ENCODE measurements at regions not wholly inside any gene's neighbourhood (a gene's known extent, or its start where the extent isn't known, plus 50 kb on each side); places are given as distances from the start of the nearest gene placed in this dataset.

DNA sequence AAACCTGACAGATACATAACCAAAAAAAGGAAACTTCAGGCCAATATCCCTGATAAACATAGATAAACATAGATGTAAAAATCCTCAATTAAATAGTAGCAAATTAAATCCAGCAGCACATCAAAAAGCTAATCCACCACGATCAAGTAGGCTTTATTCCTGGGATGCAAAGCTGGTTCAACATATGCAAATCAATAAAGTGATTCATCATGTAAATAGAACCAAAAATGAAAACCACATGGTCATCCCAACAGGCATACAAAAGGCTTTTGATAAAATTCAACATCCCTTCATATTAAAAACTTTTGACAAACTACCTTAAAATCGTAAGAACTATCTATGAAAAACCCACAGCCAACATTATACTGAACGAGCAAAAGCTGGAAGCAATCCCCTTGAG, 882.2 kb downstream of the NTRK3 start:
- H4K5ac ChIP-seq (ENCODE audit: low read length): no peak overlapping the region
- no peak overlapping the region for H3K4ac ChIP-seq (ENCODE audit: low read depth, low read length)
- no peaks in the 10 kb centered on the region for H3K36me3 ChIP-seq (ENCODE audit: control insufficient read depth, insufficient read depth, low read length)
- no peak overlapping the region for H3K56ac ChIP-seq (ENCODE audit: low read length)
- no peak overlapping the region for H3K18ac ChIP-seq (ENCODE audit: low read length)
- no peak overlapping the region for H3K4me3 ChIP-seq (ENCODE audit: low read length)
- WGBS (ENCODE audit: extremely low coverage, insufficient coverage, low lambda C conversion rate): no CpG with 5 or more reads among the region's 3 CpGs
- H3K27ac ChIP-seq (ENCODE audit: low read depth, low read length): no peak overlapping the region
- no peaks in the 10 kb centered on the region for H3K79me1 ChIP-seq (ENCODE audit: low read length)
- H3K23ac ChIP-seq (ENCODE audit: low read length): no peak overlapping the region
- no peak overlapping the region for H4K8ac ChIP-seq (ENCODE audit: low read depth, low read length)
- no peak for DNase-seq
- H2BK120ac ChIP-seq (ENCODE audit: low read depth, low read length): no peak overlapping the region
- H3K27me3 ChIP-seq (ENCODE audit: insufficient read depth, low read length, poor library complexity): no peaks in the 10 kb centered on the region
- no peaks in the 10 kb centered on the region for H3K79me2 ChIP-seq (ENCODE audit: control insufficient read depth, insufficient read depth, low read length)
- H2BK15ac ChIP-seq (replicated peaks; ENCODE audit: low read depth): no peak overlapping the region
- no peaks in the 10 kb centered on the region for H3K4me1 ChIP-seq (ENCODE audit: control insufficient read depth, low read depth, low read length)
- no peak overlapping the region for H3K4me2 ChIP-seq (ENCODE audit: low read length)
- no peak overlapping the region for H2AK5ac ChIP-seq (ENCODE audit: low read length)
- no peak overlapping the region for H3K9ac ChIP-seq (ENCODE audit: low read length)
- no peak overlapping the region for H2BK5ac ChIP-seq (ENCODE audit: low read length)

DNA sequence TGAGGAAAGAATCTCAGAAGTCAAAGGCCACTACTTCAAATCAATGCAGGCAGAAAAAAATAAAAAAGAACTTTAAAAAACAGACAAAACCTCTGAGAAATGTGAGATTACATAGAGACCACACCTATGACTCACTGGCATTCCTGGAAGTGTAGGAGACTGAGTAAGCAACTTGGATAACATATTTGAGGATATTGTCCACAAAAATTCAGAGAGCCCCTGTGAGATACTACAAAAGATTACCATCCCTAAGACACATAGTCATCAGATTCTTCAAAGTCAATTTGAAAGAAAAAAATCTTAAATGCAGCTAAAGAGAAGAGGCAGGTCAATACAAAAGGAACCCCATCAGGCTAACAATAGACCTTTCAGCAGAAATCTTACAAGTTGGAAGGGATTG, 887.3 kb downstream of the NTRK3 start:
- no peaks in the 10 kb centered on the region for H3K36me3 ChIP-seq (ENCODE audit: control insufficient read depth, insufficient read depth, low read length)
- H2BK15ac ChIP-seq (replicated peaks; ENCODE audit: low read depth): no peak overlapping the region
- no peak overlapping the region for H3K27ac ChIP-seq (ENCODE audit: low read depth, low read length)
- H3K4ac ChIP-seq (ENCODE audit: low read depth, low read length): no peak overlapping the region
- H3K27me3 ChIP-seq (ENCODE audit: insufficient read depth, low read length, poor library complexity): no peaks in the 10 kb centered on the region
- H3K4me1 ChIP-seq (ENCODE audit: control insufficient read depth, low read depth, low read length): no peaks in the 10 kb centered on the region
- H3K79me1 ChIP-seq (ENCODE audit: low read length): no peaks in the 10 kb centered on the region
- H3K56ac ChIP-seq (ENCODE audit: low read length): no peak overlapping the region
- peak; percentile 81 for DNase-seq
- no peak overlapping the region for H3K4me2 ChIP-seq (ENCODE audit: low read length)
- no peak overlapping the region for H4K8ac ChIP-seq (ENCODE audit: low read depth, low read length)
- no peak overlapping the region for H2BK5ac ChIP-seq (ENCODE audit: low read length)
- H3K79me2 ChIP-seq (ENCODE audit: control insufficient read depth, insufficient read depth, low read length): no peaks in the 10 kb centered on the region
- H2BK120ac ChIP-seq (ENCODE audit: low read depth, low read length): no peak overlapping the region
- H3K9ac ChIP-seq (ENCODE audit: low read length): no peak overlapping the region
- H4K5ac ChIP-seq (ENCODE audit: low read length): no peak overlapping the region
- no peak overlapping the region for H3K23ac ChIP-seq (ENCODE audit: low read length)
- no peak overlapping the region for H2AK5ac ChIP-seq (ENCODE audit: low read length)
- no peak overlapping the region for H3K18ac ChIP-seq (ENCODE audit: low read length)
- no peak overlapping the region for H3K4me3 ChIP-seq (ENCODE audit: low read length)

DNA sequence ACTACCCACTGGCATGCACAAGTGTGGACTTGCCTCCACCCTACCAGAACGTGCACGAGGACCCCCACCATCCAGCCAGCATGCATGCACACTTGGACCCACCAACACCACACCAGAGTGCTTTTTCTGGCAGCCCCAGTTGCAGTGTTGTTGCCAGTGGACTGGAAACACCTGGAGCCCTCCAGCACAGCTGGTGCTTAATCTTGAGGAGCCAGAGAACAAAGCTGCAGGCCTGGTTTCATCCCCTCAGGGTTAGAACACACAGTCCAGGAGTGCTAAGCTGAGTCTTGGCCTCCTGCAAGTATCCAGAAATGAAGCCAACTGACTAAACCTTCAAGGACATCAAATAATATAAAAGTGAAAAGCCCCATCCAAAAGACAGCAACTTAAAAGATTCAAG, 888.0 kb downstream of the NTRK3 start:
- H3K9ac ChIP-seq (ENCODE audit: low read length): no peak overlapping the region
- no peak overlapping the region for H2BK5ac ChIP-seq (ENCODE audit: low read length)
- no peak overlapping the region for H3K4me2 ChIP-seq (ENCODE audit: low read length)
- no peak overlapping the region for H4K5ac ChIP-seq (ENCODE audit: low read length)
- no CpG with 5 or more reads among the region's 2 CpGs for WGBS (ENCODE audit: extremely low coverage, insufficient coverage, low lambda C conversion rate)
- no peak overlapping the region for H3K4ac ChIP-seq (ENCODE audit: low read depth, low read length)
- H3K27ac ChIP-seq (ENCODE audit: low read depth, low read length): no peak overlapping the region
- no peak overlapping the region for H2BK15ac ChIP-seq (replicated peaks; ENCODE audit: low read depth)
- no peaks in the 10 kb centered on the region for H3K79me1 ChIP-seq (ENCODE audit: low read length)
- no peak overlapping the region for H2BK120ac ChIP-seq (ENCODE audit: low read depth, low read length)
- no peaks in the 10 kb centered on the region for H3K36me3 ChIP-seq (ENCODE audit: control insufficient read depth, insufficient read depth, low read length)
- H3K4me1 ChIP-seq (ENCODE audit: control insufficient read depth, low read depth, low read length): no peaks in the 10 kb centered on the region
- H4K8ac ChIP-seq (ENCODE audit: low read depth, low read length): no peak overlapping the region
- H3K4me3 ChIP-seq (ENCODE audit: low read length): no peak overlapping the region
- H3K23ac ChIP-seq (ENCODE audit: low read length): no peak overlapping the region
- peak; percentile 2 for DNase-seq
- H3K18ac ChIP-seq (ENCODE audit: low read length): no peak overlapping the region
- H3K56ac ChIP-seq (ENCODE audit: low read length): peak overlapping the region; percentile 15
- no peaks in the 10 kb centered on the region for H3K27me3 ChIP-seq (ENCODE audit: insufficient read depth, low read length, poor library complexity)
- H3K79me2 ChIP-seq (ENCODE audit: control insufficient read depth, insufficient read depth, low read length): no peaks in the 10 kb centered on the region
- H2AK5ac ChIP-seq (ENCODE audit: low read length): no peak overlapping the region

DNA sequence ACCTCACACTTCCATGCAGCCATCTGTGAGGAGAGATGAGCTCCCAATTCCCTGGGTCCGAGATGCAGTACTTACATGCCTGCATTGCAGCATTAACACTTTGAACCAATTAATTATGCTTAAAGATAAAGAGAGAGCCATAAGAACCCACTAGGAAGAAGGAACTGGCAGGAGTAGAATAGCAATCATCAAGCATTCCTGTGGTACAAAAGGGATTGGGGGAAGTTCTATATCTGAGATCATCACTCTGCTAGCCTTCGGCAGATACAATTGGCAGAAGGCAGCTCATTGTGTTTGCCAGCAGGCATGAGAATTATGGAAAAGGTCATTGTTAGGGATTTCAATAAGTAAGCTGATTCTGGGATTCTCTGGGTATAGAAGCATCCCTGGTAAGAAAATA, 891.4 kb downstream of the NTRK3 start:
- Histone ChIP-seq H2BK120ac (ENCODE audit: low read depth, low read length) (no peak overlapping the region), H2BK5ac (ENCODE audit: low read length) (no peak overlapping the region), H4K5ac (ENCODE audit: low read length) (no peak overlapping the region), H3K36me3 (ENCODE audit: control insufficient read depth, insufficient read depth, low read length) (no peaks in the 10 kb centered on the region), H3K4me3 (ENCODE audit: low read length) (no peak overlapping the region), H3K4ac (ENCODE audit: low read depth, low read length) (no peak overlapping the region), H3K18ac (ENCODE audit: low read length) (no peak overlapping the region), H3K4me1 (ENCODE audit: control insufficient read depth, low read depth, low read length) (no peaks in the 10 kb centered on the region), H3K79me2 (ENCODE audit: control insufficient read depth, insufficient read depth, low read length) (no peaks in the 10 kb centered on the region), H3K23ac (ENCODE audit: low read length) (no peak overlapping the region), H3K79me1 (ENCODE audit: low read length) (no peaks in the 10 kb centered on the region), H2BK15ac (replicated peaks; ENCODE audit: low read depth) (no peak overlapping the region), H3K27ac (ENCODE audit: low read depth, low read length) (no peak overlapping the region), H3K4me2 (ENCODE audit: low read length) (no peak overlapping the region), H3K56ac (ENCODE audit: low read length) (no peak overlapping the region), H4K8ac (ENCODE audit: low read depth, low read length) (no peak overlapping the region), H3K27me3 (ENCODE audit: insufficient read depth, low read length, poor library complexity) (no peaks in the 10 kb centered on the region), H3K9ac (ENCODE audit: low read length) (no peak overlapping the region), H2AK5ac (ENCODE audit: low read length) (no peak overlapping the region)
- peak; percentile 82 for DNase-seq
- no CpG with 5 or more reads among the region's 2 CpGs for WGBS (ENCODE audit: extremely low coverage, insufficient coverage, low lambda C conversion rate)

DNA sequence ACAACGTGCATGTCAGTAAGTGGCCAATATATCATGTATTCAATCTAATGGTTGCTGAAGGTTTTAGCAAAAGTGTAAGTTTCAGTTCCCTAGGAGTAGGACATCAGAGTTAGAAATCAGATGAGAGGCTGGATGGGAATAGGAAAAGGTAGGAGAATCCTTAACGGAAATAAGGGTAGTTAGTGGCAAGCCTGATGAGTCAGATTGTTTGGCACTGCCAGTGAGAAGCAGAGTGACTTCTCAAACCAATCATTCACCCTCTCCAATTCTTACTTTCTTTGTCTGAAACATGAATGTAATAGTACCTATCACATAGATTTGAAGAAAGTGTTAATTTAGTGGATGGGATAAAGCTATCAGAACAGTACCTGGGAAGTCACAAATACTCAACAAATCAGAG, 894.0 kb downstream of the NTRK3 start:
- no peak overlapping the region for H3K4me2 ChIP-seq (ENCODE audit: low read length)
- H3K4me3 ChIP-seq (ENCODE audit: low read length): no peak overlapping the region
- H3K18ac ChIP-seq (ENCODE audit: low read length): no peak overlapping the region
- H2BK15ac ChIP-seq (replicated peaks; ENCODE audit: low read depth): no peak overlapping the region
- no peaks in the 10 kb centered on the region for H3K79me2 ChIP-seq (ENCODE audit: control insufficient read depth, insufficient read depth, low read length)
- H3K9ac ChIP-seq (ENCODE audit: low read length): no peak overlapping the region
- H3K4me1 ChIP-seq (ENCODE audit: control insufficient read depth, low read depth, low read length): no peaks in the 10 kb centered on the region
- H3K56ac ChIP-seq (ENCODE audit: low read length): no peak overlapping the region
- no peaks in the 10 kb centered on the region for H3K79me1 ChIP-seq (ENCODE audit: low read length)
- H3K4ac ChIP-seq (ENCODE audit: low read depth, low read length): no peak overlapping the region
- no peak overlapping the region for H2BK5ac ChIP-seq (ENCODE audit: low read length)
- no CpG with 5 or more reads among the region's 2 CpGs for WGBS (ENCODE audit: extremely low coverage, insufficient coverage, low lambda C conversion rate)
- no peak overlapping the region for H4K8ac ChIP-seq (ENCODE audit: low read depth, low read length)
- no peak overlapping the region for H2AK5ac ChIP-seq (ENCODE audit: low read length)
- no peak overlapping the region for H3K23ac ChIP-seq (ENCODE audit: low read length)
- H2BK120ac ChIP-seq (ENCODE audit: low read depth, low read length): no peak overlapping the region
- no peaks in the 10 kb centered on the region for H3K36me3 ChIP-seq (ENCODE audit: control insufficient read depth, insufficient read depth, low read length)
- no peak for DNase-seq
- no peaks in the 10 kb centered on the region for H3K27me3 ChIP-seq (ENCODE audit: insufficient read depth, low read length, poor library complexity)
- no peak overlapping the region for H3K27ac ChIP-seq (ENCODE audit: low read depth, low read length)
- no peak overlapping the region for H4K5ac ChIP-seq (ENCODE audit: low read length)

DNA sequence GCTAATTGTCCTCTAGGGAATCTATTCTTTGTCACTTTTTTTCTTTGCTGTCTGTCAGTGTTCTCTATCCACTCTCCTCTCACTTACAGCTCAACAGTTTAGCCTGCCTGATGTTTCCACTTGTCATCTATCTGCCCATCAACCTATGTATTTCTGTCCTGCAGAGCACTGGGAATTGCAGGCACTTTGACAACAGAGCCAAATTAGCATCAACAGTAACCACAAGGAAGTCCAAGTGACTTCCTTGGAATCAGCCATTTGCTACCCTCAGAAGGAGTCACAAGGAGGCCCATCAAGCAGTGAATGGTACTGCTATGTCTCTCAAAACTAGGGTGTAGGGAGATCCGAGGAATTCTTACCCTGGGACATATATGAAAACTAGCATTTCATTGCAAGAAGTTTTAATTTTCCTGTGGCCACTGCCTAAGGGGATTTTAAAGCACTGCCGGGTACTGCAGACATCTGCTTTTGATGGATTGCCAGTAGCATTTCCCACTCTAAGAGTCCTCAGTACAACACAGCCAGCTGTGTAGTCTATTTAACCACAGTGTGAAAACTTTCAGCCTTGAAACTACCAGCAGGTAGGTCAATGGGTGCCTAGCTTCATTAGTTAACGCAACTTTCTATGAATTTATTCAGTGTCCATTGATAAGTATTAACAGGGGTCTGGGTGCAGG, 898.8 kb downstream of the NTRK3 start:
- Histone ChIP-seq H2BK15ac (replicated peaks; ENCODE audit: low read depth) (no peak overlapping the region), H3K4ac (ENCODE audit: low read depth, low read length) (no peak overlapping the region), H3K79me1 (ENCODE audit: low read length) (no peaks in the 10 kb centered on the region), H2BK5ac (ENCODE audit: low read length) (no peak overlapping the region), H4K8ac (ENCODE audit: low read depth, low read length) (no peak overlapping the region), H3K27ac (ENCODE audit: low read depth, low read length) (no peak overlapping the region), H3K4me2 (ENCODE audit: low read length) (no peak overlapping the region), H3K18ac (ENCODE audit: low read length) (no peak overlapping the region), H3K4me1 (ENCODE audit: control insufficient read depth, low read depth, low read length) (no peaks in the 10 kb centered on the region), H3K4me3 (ENCODE audit: low read length) (no peak overlapping the region), H3K79me2 (ENCODE audit: control insufficient read depth, insufficient read depth, low read length) (no peaks in the 10 kb centered on the region), H2AK5ac (ENCODE audit: low read length) (no peak overlapping the region), H3K36me3 (ENCODE audit: control insufficient read depth, insufficient read depth, low read length) (no peaks in the 10 kb centered on the region), H2BK120ac (ENCODE audit: low read depth, low read length) (no peak overlapping the region), H3K9ac (ENCODE audit: low read length) (no peak overlapping the region), H3K23ac (ENCODE audit: low read length) (no peak overlapping the region), H3K27me3 (ENCODE audit: insufficient read depth, low read length, poor library complexity) (no peaks in the 10 kb centered on the region), H3K56ac (ENCODE audit: low read length) (no peak overlapping the region), H4K5ac (ENCODE audit: low read length) (no peak overlapping the region)
- no CpG with 5 or more reads among the region's 3 CpGs for WGBS (ENCODE audit: extremely low coverage, insufficient coverage, low lambda C conversion rate)
- DNase-seq: no peak

Data from mesendoderm (in vitro differentiated cells).